K562 (cell line): ENCODE measurements at regions not wholly inside any gene's neighbourhood (a gene's known extent, or its start where the extent isn't known, plus 50 kb on each side); places are given as distances from the start of the nearest gene placed in this dataset.

Experiments used
- ATAC-seq: fragments of 200-7000 bp; cut with Tn5 transposase; 3 replicates; pipeline ENCODE4 v1.9.1; 2020; ENCODE audit warnings: moderate library complexity
- BruUV-seq: library from RNA; stranded (reverse); fragments of 400-500 nt; replicated peaks from 2 replicates; lab custom pipeline; 2021; lab: Mats Ljungman, UMichigan
- CTCF ChIA-PET: fragments of 300-600 bp; formaldehyde crosslinking; extraction: SDS; loops from one replicate; lab custom pipeline; 2021; ENCODE audit warnings: low intra/inter-chr PET ratio; lab: Yijun Ruan, JAX
- POLR2A ChIA-PET: fragments of 300-600, 350-650 bp; sonication (Branson Sonifier 250); formaldehyde crosslinking; extraction: SDS; loops from one replicate; lab custom pipeline; 2021; ENCODE audit warnings: antibody characterized with exemption, inconsistent platforms; lab: Yijun Ruan, JAX
- DNase-seq, 4 experiments: peaks; one replicate each; pipeline versions ENCODE4 v3.0.0 to v3.0.0-alpha.2; 2011 to 2018; ENCODE audit warnings: low spot score in 3 of 4, mixed read lengths in 3 of 4; ENCODE audit errors: extremely low read depth in 1 of 4
- FAIRE-seq: peaks from 2 replicates; lab custom pipeline; 2011; peaks lifted over from hg19 to GRCh38; lab: Jason Lieb, UNC
- H2AFZ ChIP-seq: 2 replicates; pipeline ENCODE4 v1.6.0; 2011; ENCODE audit warnings: low read depth, low read length, control low read depth, inconsistent platforms
- H3K27ac ChIP-seq: fragments of 200-600 bp; 3 replicates; pipeline ENCODE4 v1.8.0; 2011; ENCODE audit warnings: low read depth, mild to moderate bottlenecking, control low read depth, inconsistent platforms, low read length, moderate library complexity, mixed read lengths; ENCODE audit errors: extremely low read depth
- H3K27me3 ChIP-seq, 2 experiments: fragments of 300-600 bp in 1 of 2; 2 replicates in 1 of 2; 3 replicates in 1 of 2; pipeline versions ENCODE4 v1.6.0 to v1.8.0; 2011; ENCODE audit warnings: inconsistent platforms in 2 of 2, low read length in 2 of 2, mild to moderate bottlenecking in 1 of 2, mixed read lengths in 1 of 2, moderate library complexity in 1 of 2; ENCODE audit not compliant: control insufficient read depth in 2 of 2, insufficient read depth in 2 of 2
- H3K36me3 ChIP-seq: fragments of 300-600 bp; 3 replicates; pipeline ENCODE4 v1.8.0; 2011; ENCODE audit warnings: mild to moderate bottlenecking, low read length, inconsistent platforms; ENCODE audit not compliant: control insufficient read depth, insufficient read depth
- H3K4me1 ChIP-seq, 2 experiments: fragments of 200-600 bp in 1 of 2; replicated peaks in 1 of 2; 2 replicates in 1 of 2; 3 replicates in 1 of 2; pipeline versions ENCODE4 v1.5.1 to v1.8.0; 2011; ENCODE audit warnings: inconsistent platforms in 2 of 2, low read length in 2 of 2, mild to moderate bottlenecking in 1 of 2, mixed read lengths in 1 of 2, moderate library complexity in 1 of 2; ENCODE audit not compliant: control insufficient read depth in 2 of 2, insufficient read depth in 2 of 2
- H3K4me2 ChIP-seq: 2 replicates; pipeline ENCODE4 v1.6.1; 2011; ENCODE audit warnings: low read length, control low read depth, inconsistent platforms, mixed read lengths; ENCODE audit not compliant: insufficient read depth
- H3K4me3 ChIP-seq: fragments of 200-600 bp; sonication (generic), shearing (Covaris generic); 2 replicates; pipeline ENCODE4 v1.5.1; 2016; ENCODE audit warnings: control low read depth, inconsistent platforms
- H3K79me2 ChIP-seq: fragments of 200-600 bp; 3 replicates; pipeline ENCODE4 v1.8.0; 2011; ENCODE audit warnings: low read length, inconsistent platforms; ENCODE audit not compliant: control insufficient read depth, insufficient read depth
- H3K9ac ChIP-seq, 2 experiments: 2 replicates each; pipeline versions ENCODE4 v1.6.0 to v1.6.1; 2011; ENCODE audit warnings: low read depth in 2 of 2, low read length in 2 of 2, control low read depth in 1 of 2, inconsistent platforms in 1 of 2, mild to moderate bottlenecking in 1 of 2, mixed read lengths in 1 of 2; ENCODE audit not compliant: insufficient read depth in 1 of 2
- H3K9me1 ChIP-seq: one replicate; pipeline ENCODE4 v1.6.0; 2011; ENCODE audit warnings: inconsistent platforms, mild to moderate bottlenecking, low read length, moderate library complexity; ENCODE audit not compliant: control insufficient read depth, insufficient read depth
- H3K9me3 ChIP-seq: replicated peaks from 2 replicates; pipeline ENCODE4 v1.5.1; 2011; ENCODE audit warnings: low read depth, low read length, inconsistent platforms; ENCODE audit not compliant: control insufficient read depth, insufficient read depth
- H4K20me1 ChIP-seq: replicated peaks from 2 replicates; pipeline ENCODE4 v1.6.1; 2011; ENCODE audit warnings: low read length, inconsistent platforms, mixed read lengths; ENCODE audit not compliant: control insufficient read depth, insufficient read depth
- E2F8 ChIP-seq: fragments of 450-650 bp; IDR thresholded peaks from 2 replicates; pipeline ENCODE4 v1.7.1; 2018; ENCODE audit warnings: mild to moderate bottlenecking, low read depth; ENCODE audit not compliant: partially characterized antibody
- USF1 ChIP-seq: sonication (generic); formaldehyde crosslinking; IDR thresholded peaks from 2 replicates; pipeline ENCODE4 v1.9.0; 2022; ENCODE audit warnings: mild to moderate bottlenecking, missing genetic modification reagents
- WGBS: fragments of 100-300 bp; shearing (Covaris generic); methylation state at CpG from one replicate; pipeline ENCODE4 v1.1.6; 2016; ENCODE audit warnings: low coverage, mixed read lengths; ENCODE audit not compliant: insufficient coverage; ENCODE audit errors: missing lambda C conversion rate; 5-methylcytosine and 5-hydroxymethylcytosine counted together
- in situ Hi-C: fragments of 300-500 bp; cut with MboI; formaldehyde crosslinking; loops from 4 replicates; pipeline ENCODE4 v1.15.0; 2018; ENCODE audit warnings: inconsistent platforms, mixed read lengths
- intact Hi-C: fragments of 100-400 bp; cut with micrococcal nuclease; formaldehyde crosslinking; loops from 2 replicates; pipeline ENCODE4 v1.14.2; 2022
- TF ChIP-seq, protein P1 (sequence below): sonication (generic); formaldehyde crosslinking; IDR thresholded peaks from 2 replicates; pipeline ENCODE4 v1.8.1; 2023; ENCODE audit warnings: mild to moderate bottlenecking, missing genetic modification reagents

GRCh38 chr13:30535046-30535445, 69.3 kb upstream of the HMGB1 start:
- CTCF ChIA-PET: no interaction called here
- ATAC-seq (no peak), FAIRE-seq (no peak), DNase-seq (no peak)
- Histone ChIP-seq H4K20me1 (no peaks in the 10 kb centered on the region), H3K36me3 (no peaks in the 10 kb centered on the region), H3K79me2 (no peaks in the 10 kb centered on the region), H3K27me3 (peaks cover 0 to 10% of the 10 kb centered on the region in 2 experiments; a peak in 3 of 5 replicates), H3K27ac (no peak overlapping the region), H3K9me1 (no peaks in the 10 kb centered on the region), H3K4me1 (no peaks in the 10 kb centered on the region; a peak in 1 of 5 replicates), H3K9ac (no peak overlapping the region), H3K9me3 (no peaks in the 10 kb centered on the region), H3K4me2 (no peak overlapping the region), H2AFZ (no peak overlapping the region), H3K4me3 (no peak overlapping the region)
- BruUV-seq: no TSS peak
- in situ Hi-C loops (no loop called here), intact Hi-C loops (no loop called here)
- POLR2A ChIA-PET: no interaction called here
- 0% methylated on average over 2 of the region's 2 CpGs for WGBS
- TF ChIP-seq, protein P1, sequence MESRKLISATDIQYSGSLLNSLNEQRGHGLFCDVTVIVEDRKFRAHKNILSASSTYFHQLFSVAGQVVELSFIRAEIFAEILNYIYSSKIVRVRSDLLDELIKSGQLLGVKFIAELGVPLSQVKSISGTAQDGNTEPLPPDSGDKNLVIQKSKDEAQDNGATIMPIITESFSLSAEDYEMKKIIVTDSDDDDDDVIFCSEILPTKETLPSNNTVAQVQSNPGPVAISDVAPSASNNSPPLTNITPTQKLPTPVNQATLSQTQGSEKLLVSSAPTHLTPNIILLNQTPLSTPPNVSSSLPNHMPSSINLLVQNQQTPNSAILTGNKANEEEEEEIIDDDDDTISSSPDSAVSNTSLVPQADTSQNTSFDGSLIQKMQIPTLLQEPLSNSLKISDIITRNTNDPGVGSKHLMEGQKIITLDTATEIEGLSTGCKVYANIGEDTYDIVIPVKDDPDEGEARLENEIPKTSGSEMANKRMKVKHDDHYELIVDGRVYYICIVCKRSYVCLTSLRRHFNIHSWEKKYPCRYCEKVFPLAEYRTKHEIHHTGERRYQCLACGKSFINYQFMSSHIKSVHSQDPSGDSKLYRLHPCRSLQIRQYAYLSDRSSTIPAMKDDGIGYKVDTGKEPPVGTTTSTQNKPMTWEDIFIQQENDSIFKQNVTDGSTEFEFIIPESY (CRISPR knock-in tag): no peak
- no peak for TF ChIP-seq USF1 (CRISPR knock-in tag)
- TF ChIP-seq E2F8: no peak
